Caco-2 (cell line): ENCODE measurements at regions not wholly inside any gene's neighbourhood (a gene's known extent, or its start where the extent isn't known, plus 50 kb on each side); places are given as distances from the start of the nearest gene placed in this dataset.

ENCODE experiments used
- BruUV-seq: library from RNA; stranded (reverse); fragments of 400-500 nt; replicated peaks from 2 replicates; lab custom pipeline; 2021; lab: Mats Ljungman, UMichigan
- CTCF ChIA-PET: fragments of 300-600 bp; sonication (Branson Sonifier 250); formaldehyde crosslinking; loops from one replicate; lab custom pipeline; 2022; ENCODE audit warnings: antibody characterized with exemption; lab: Charles Lee
- POLR2A ChIA-PET: fragments of 300-600 bp; sonication (Branson Sonifier 250); formaldehyde crosslinking; loops from one replicate; lab custom pipeline; 2022; ENCODE audit warnings: antibody characterized with exemption; lab: Charles Lee
- DNase-seq, 2 experiments: peaks; one replicate each; pipeline versions ENCODE4 v3.0.0 to v3.0.0-alpha.2; 2020 to 2022
- H3K27me3 ChIP-seq: replicated peaks from 2 replicates; pipeline ENCODE4 v1.6.0; 2011; ENCODE audit warnings: low read length; ENCODE audit not compliant: control insufficient read depth, insufficient read depth
- H3K36me3 ChIP-seq: 2 replicates; pipeline ENCODE4 v1.5.1; 2011; ENCODE audit warnings: low read length; ENCODE audit not compliant: control insufficient read depth, insufficient read depth
- H3K4me1 ChIP-seq: fragments of 250-450 bp; sonication (Bioruptor Pico); 2 replicates; pipeline ENCODE4 v1.5.1; 2020; ENCODE audit warnings: mild to moderate bottlenecking
- H3K4me3 ChIP-seq: 2 replicates; pipeline ENCODE4 v1.5.1; 2011; ENCODE audit warnings: low read depth, mild to moderate bottlenecking, control low read depth, low read length
- H3K9me3 ChIP-seq: fragments of 250-450 bp; sonication (Bioruptor Pico); 2 replicates; pipeline ENCODE4 v1.5.1; 2020; ENCODE audit warnings: mild to moderate bottlenecking, moderate library complexity
- H3K27ac Mint-ChIP-seq: one replicate; pipeline ENCODE4 v1.8.0; 2022; ENCODE audit warnings: mixed read lengths; ENCODE audit not compliant: unreplicated experiment
- H3K27me3 Mint-ChIP-seq: one replicate; pipeline ENCODE4 v1.8.0; 2022; ENCODE audit warnings: mixed read lengths; ENCODE audit not compliant: insufficient read depth, unreplicated experiment
- H3K36me3 Mint-ChIP-seq: one replicate; pipeline ENCODE4 v1.8.0; 2022; ENCODE audit warnings: mild to moderate bottlenecking, mixed read lengths; ENCODE audit not compliant: insufficient read depth, unreplicated experiment
- H3K4me1 Mint-ChIP-seq: one replicate; pipeline ENCODE4 v1.8.0; 2022; ENCODE audit warnings: low read depth, mixed read lengths; ENCODE audit not compliant: unreplicated experiment
- H3K4me3 Mint-ChIP-seq: one replicate; pipeline ENCODE4 v1.8.0; 2022; ENCODE audit warnings: mild to moderate bottlenecking, moderate library complexity, mixed read lengths; ENCODE audit not compliant: unreplicated experiment
- H3K9me3 Mint-ChIP-seq: one replicate; pipeline ENCODE4 v1.8.0; 2022; ENCODE audit warnings: mixed read lengths; ENCODE audit not compliant: unreplicated experiment
- CTCF ChIP-seq, 2 experiments: fragments of 200-600 bp in 1 of 2; IDR thresholded peaks; 1 replicate in 1 of 2; 2 replicates in 1 of 2; pipeline versions ENCODE4 v1.5.1 to v1.8.0; 2011 to 2022; ENCODE audit warnings: antibody characterized with exemption in 1 of 2, control low read depth in 1 of 2, inconsistent platforms in 1 of 2, low read depth in 1 of 2, low read length in 1 of 2, mild to moderate bottlenecking in 1 of 2, moderate library complexity in 1 of 2; ENCODE audit not compliant: insufficient read depth in 1 of 2, severe bottlenecking in 1 of 2, unreplicated experiment in 1 of 2
- intact Hi-C: fragments of 100-400 bp; cut with micrococcal nuclease; formaldehyde crosslinking; loops from one replicate; pipeline ENCODE4 v1.10.0; 2022; ENCODE audit not compliant: unreplicated experiment

DNA sequence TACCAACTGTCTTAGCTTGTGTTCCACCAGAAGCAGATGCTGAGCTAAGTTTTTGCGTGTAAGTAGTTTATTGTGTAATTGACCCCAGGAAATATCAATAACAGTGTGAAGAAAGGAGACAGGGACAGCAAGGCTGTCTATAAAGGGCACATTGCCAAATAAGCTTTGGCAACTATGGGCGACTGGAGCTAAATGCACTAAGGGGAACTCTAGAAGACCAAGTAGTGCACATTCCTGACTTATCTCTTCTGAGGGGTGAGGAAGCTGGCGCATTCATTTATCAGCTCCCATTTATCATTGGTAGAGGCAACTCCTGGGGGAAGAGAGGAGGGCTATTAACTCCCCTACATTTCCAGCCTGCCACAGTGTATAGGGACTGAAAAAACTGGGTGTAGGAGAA lies 135.0 kb downstream of the DLEU7 start:
- ChIA-PET CTCF (no interaction called here), POLR2A (no interaction called here)
- no peaks in the 10 kb centered on the region for H3K27me3 Mint-ChIP-seq
- H3K4me1 Mint-ChIP-seq, result no peaks in the 10 kb centered on the region
- Histone ChIP-seq H3K4me1 (no peaks in the 10 kb centered on the region), H3K4me3 (no peak overlapping the region), H3K9me3 (no peaks in the 10 kb centered on the region), H3K27me3 (no peaks in the 10 kb centered on the region), H3K36me3 (no peaks in the 10 kb centered on the region)
- no peaks in the 10 kb centered on the region for H3K9me3 Mint-ChIP-seq
- intact Hi-C loops, result no loop called here
- DNase-seq, result no peak
- H3K27ac Mint-ChIP-seq, result no peak overlapping the region
- H3K36me3 Mint-ChIP-seq, result no peaks in the 10 kb centered on the region
- TF ChIP-seq CTCF (IDR thresholded peaks at IDR 0.05; ENCODE audit: insufficient read depth in 1 of 2, low read depth in 1 of 2, low read length in 1 of 2, severe bottlenecking in 1 of 2, unreplicated experiment in 1 of 2), result no peak
- H3K4me3 Mint-ChIP-seq, result no peak overlapping the region
- BruUV-seq, result no TSS peak

- Mint-ChIP-seq H3K36me3 (no peaks in the 10 kb centered on the region), H3K9me3 (no peaks in the 10 kb centered on the region), H3K27me3 (no peaks in the 10 kb centered on the region), H3K4me3 (no peak overlapping the region), H3K4me1 (no peaks in the 10 kb centered on the region), H3K27ac (no peak overlapping the region)
- Histone ChIP-seq H3K27me3 (no peaks in the 10 kb centered on the region), H3K4me3 (no peak overlapping the region), H3K9me3 (no peaks in the 10 kb centered on the region), H3K4me1 (no peaks in the 10 kb centered on the region), H3K36me3 (peaks cover 1% of the 10 kb centered on the region; the same call in 1 of the 2 replicates)
- intact Hi-C loops, result no loop called here
- CTCF ChIA-PET, result no interaction called here
- BruUV-seq, result no TSS peak
- DNase-seq, result no peak
- POLR2A ChIA-PET, result no interaction called here
- TF ChIP-seq CTCF (IDR thresholded peaks at IDR 0.05; ENCODE audit: insufficient read depth in 1 of 2, low read depth in 1 of 2, low read length in 1 of 2, severe bottlenecking in 1 of 2, unreplicated experiment in 1 of 2), result no peak
Measured at GRCh38 chr13:50709058-50709457, 134.4 kb downstream of the DLEU7 start.

GRCh38 chr13:50711131-50711815 lies 132.2 kb downstream of the DLEU7 start:
- CTCF ChIA-PET, result no interaction called here
- H3K4me3 ChIP-seq, result no peak overlapping the region
- Mint-ChIP-seq H3K27ac (no peak overlapping the region), H3K27me3 (no peaks in the 10 kb centered on the region), H3K36me3 (no peaks in the 10 kb centered on the region), H3K4me3 (no peak overlapping the region), H3K9me3 (no peaks in the 10 kb centered on the region), H3K4me1 (no peaks in the 10 kb centered on the region)
- POLR2A ChIA-PET, result no interaction called here
- TF ChIP-seq CTCF (IDR thresholded peaks at IDR 0.05; ENCODE audit: insufficient read depth in 1 of 2, low read depth in 1 of 2, low read length in 1 of 2, severe bottlenecking in 1 of 2, unreplicated experiment in 1 of 2), result no peak
- no peaks in the 10 kb centered on the region for H3K9me3 ChIP-seq
- no peaks in the 10 kb centered on the region for H3K27me3 ChIP-seq
- intact Hi-C loops, result no loop called here
- H3K4me1 ChIP-seq, result no peaks in the 10 kb centered on the region
- H3K36me3 ChIP-seq, result peaks cover 1% of the 10 kb centered on the region; the same call in 1 of the 2 replicates
- DNase-seq, result no peak
- no TSS peak for BruUV-seq
